Heart left ventricle (tissue), 16 donors: ENCODE measurements at regions not wholly inside any gene's neighbourhood (a gene's known extent, or its start where the extent isn't known, plus 50 kb on each side); places are given as distances from the start of the nearest gene placed in this dataset.

ENCODE experiments used
- ATAC-seq, 4 donors: fragments of 200-7000 bp; cut with Tn5 transposase; one replicate each; pipeline ENCODE4 v1.9.1; 2020 to 2022; ENCODE audit warnings: moderate library complexity in 4 of 4, mild to moderate bottlenecking in 3 of 4, moderate number of reproducible peaks in 1 of 4
- DNase-seq, 5 donors: peaks; one replicate each; pipeline ENCODE4 v3.0.0-alpha.2; 2020
- H3K27ac ChIP-seq, 12 donors: fragments of 200-600 bp; sonication (generic) in 4 of 12; one replicate each; pipeline versions ENCODE4 v1.5.0 to v1.8.0; 2016 to 2022; ENCODE audit warnings: mild to moderate bottlenecking in 2 of 12
- H3K27me3 ChIP-seq, 9 donors: fragments of 200-600 bp; sonication (generic) in 2 of 9; one replicate each; pipeline versions ENCODE4 v1.5.1 to v1.8.0; 2016 to 2022; ENCODE audit warnings: mild to moderate bottlenecking in 3 of 9
- H3K36me3 ChIP-seq, 9 donors: fragments of 200-600 bp; sonication (generic) in 2 of 9; one replicate each; pipeline versions ENCODE4 v1.5.0 to v1.8.0; 2018 to 2022; ENCODE audit warnings: mild to moderate bottlenecking in 2 of 9
- H3K4me1 ChIP-seq, 12 donors: fragments of 200-600 bp; sonication (generic) in 4 of 12; one replicate each; pipeline versions ENCODE4 v1.5.0 to v1.8.0; 2016 to 2022; ENCODE audit warnings: mild to moderate bottlenecking in 3 of 12
- H3K4me3 ChIP-seq, 12 donors: fragments of 200-600 bp; sonication (generic) in 4 of 12; one replicate each; pipeline versions ENCODE4 v1.5.0 to v1.8.0; 2017 to 2022; ENCODE audit warnings: mild to moderate bottlenecking in 9 of 12, moderate library complexity in 4 of 12
- H3K9me3 ChIP-seq, 12 donors: fragments of 200-600 bp; sonication (generic) in 4 of 12; one replicate each; pipeline versions ENCODE4 v1.5.0 to v1.8.0; 2016 to 2022; ENCODE audit warnings: mild to moderate bottlenecking in 1 of 12
- CTCF ChIP-seq, 12 donors: fragments of 200-600 bp; sonication (generic) in 4 of 12; IDR thresholded peaks; one replicate each; pipeline versions ENCODE4 v1.5.0 to v1.8.0; 2018 to 2022; ENCODE audit warnings: antibody characterized with exemption in 12 of 12, mild to moderate bottlenecking in 5 of 12
- POLR2A ChIP-seq, 2 donors: fragments of 450-650 bp; IDR thresholded peaks; one replicate each; pipeline ENCODE4 v1.6.1; 2017; ENCODE audit warnings: antibody characterized with exemption in 2 of 2, mild to moderate bottlenecking in 2 of 2, moderate library complexity in 2 of 2
- WGBS, 4 donors: extraction: QIAGEN DNeasy Blood & Tissue Kit in 2 of 4; methylation state at CpG; one replicate each; pipeline versions ENCODE4 v1.1.5 to v1.1.7; 2013 to 2018; 5-methylcytosine and 5-hydroxymethylcytosine counted together
- intact Hi-C, 10 donors: fragments of 100-400 bp; cut with DNase I; formaldehyde crosslinking; loops; one replicate each; pipeline versions ENCODE4 v1.11.1 to v1.14.2; 2022
- donor health status: ischemic (EF 13 %, LVEDD 7.1; RV severe dilation, severe dysfunction).
- donor health status: healthy with polysubstance abuse.
- donor health status: DM: no; HTN: yes; CAD: no.
- donor health status: DM: no; HTN: no; CAD: no.
- donor health status: ischemic (EF 25% LVEDD 6.9; RV normal size, moderate dysfunction).
- donor health status: ischemic (EF 25% LVEDD 5.7; RV mildly dilated, moderate dysfunction).
- donor health status: healthy.
- donor health status: DM: yes; HTN: yes; CAD: no.
- donor health status: ischemic (EF 35%, LVEDD 5.7; RV mildly dilated, moderate dysfunction).
- donor health status: nonischemic (EF 11% LVEDD 7.7; RV severe dilation, severe dysfunction).
- donor health status: DM: yes; HTN: yes; CAD: no.
- donor health status: PGD.
- donor health status: ischemic (EF 29% LVEDD 5.4; RV normal size, mild dysfunction).
- donor health status: nonischemic (EF 23%, LVEDD 6.1; RV moderate dilation, normal function).

- Histone ChIP-seq H3K4me1 (no peaks in the 10 kb centered on the region), H3K36me3 (no peaks in the 10 kb centered on the region), H3K27ac (no peak overlapping the region), H3K4me3 (no peak overlapping the region), H3K27me3 (no peaks in the 10 kb centered on the region), H3K9me3 (no peaks in the 10 kb centered on the region)
- peak in 1 of 4 donors; percentile 42 for ATAC-seq
- intact Hi-C loops = loop anchor here in 4 of 10 donors (10.0 kb wide), 2 partner anchors 499 to 1139 kb away; partner anchors contain the start of gene LRRN3 (in 4 of the 4)
- DNase-seq = no peak
- TF ChIP-seq POLR2A (IDR thresholded peaks at IDR 0.05) = no peak
- TF ChIP-seq CTCF (IDR thresholded peaks at IDR 0.05) = peak in 2 of 12 donors; percentile 12 to 14
Measured at GRCh38 chr7:110595694-110596093, 495.2 kb upstream of the LRRN3 start.

DNA sequence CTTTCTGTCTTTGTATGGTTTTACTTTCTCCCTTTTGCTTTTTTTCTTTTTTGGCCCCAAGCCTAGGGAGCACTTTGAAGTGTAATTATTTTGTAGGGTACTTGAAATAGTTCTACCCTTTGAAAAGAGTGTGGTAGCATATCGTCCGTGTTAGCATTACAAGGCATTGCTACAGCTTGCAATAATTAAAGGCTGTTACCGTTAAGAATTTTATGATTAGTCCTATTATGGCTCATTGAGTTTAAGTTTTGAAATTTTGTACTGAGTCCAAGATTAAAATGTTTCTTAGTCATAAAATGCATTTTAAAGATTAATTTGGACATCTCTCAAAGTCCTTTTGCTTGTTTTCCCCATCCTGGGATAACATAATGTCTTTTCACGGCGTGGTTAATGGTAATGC is 490.0 kb upstream of the LRRN3 start:
- no peak overlapping the region for H3K4me3 ChIP-seq
- no peak for ATAC-seq
- TF ChIP-seq CTCF (IDR thresholded peaks at IDR 0.05) (no peak), POLR2A (IDR thresholded peaks at IDR 0.05) (no peak)
- no peaks in the 10 kb centered on the region for H3K27me3 ChIP-seq
- no peaks in the 10 kb centered on the region for H3K9me3 ChIP-seq
- intact Hi-C loops = no loop called here
- H3K4me1 ChIP-seq = no peaks in the 10 kb centered on the region
- no peak for DNase-seq
- WGBS, 4 donors = 77 to 84% (median 78%) methylated on average over 5 of the region's 5 CpGs
- no peak overlapping the region for H3K27ac ChIP-seq
- no peaks in the 10 kb centered on the region for H3K36me3 ChIP-seq

- no peak for ATAC-seq
- no peaks in the 10 kb centered on the region for H3K4me1 ChIP-seq
- WGBS, 4 donors = 48 to 79% (median 68%) methylated on average over 1 of the region's 1 CpG
- H3K27ac ChIP-seq = no peak overlapping the region
- H3K36me3 ChIP-seq = no peaks in the 10 kb centered on the region
- H3K27me3 ChIP-seq = no peaks in the 10 kb centered on the region
- no peaks in the 10 kb centered on the region for H3K9me3 ChIP-seq
- intact Hi-C loops = no loop called here
- DNase-seq = no peak
- TF ChIP-seq POLR2A (IDR thresholded peaks at IDR 0.05) (no peak), CTCF (IDR thresholded peaks at IDR 0.05) (no peak)
- H3K4me3 ChIP-seq = no peak overlapping the region
Measured at GRCh38 chr7:110601710-110602109, 489.2 kb upstream of the LRRN3 start.

- DNase-seq = no peak
- Histone ChIP-seq H3K36me3 (no peaks in the 10 kb centered on the region), H3K4me3 (no peak overlapping the region), H3K4me1 (no peaks in the 10 kb centered on the region), H3K27me3 (no peaks in the 10 kb centered on the region), H3K27ac (no peak overlapping the region), H3K9me3 (no peaks in the 10 kb centered on the region)
- WGBS, 4 donors = 79 to 86% (median 81%) methylated on average over 4 of the region's 4 CpGs
- intact Hi-C loops = no loop called here
- no peak for ATAC-seq
- TF ChIP-seq CTCF (IDR thresholded peaks at IDR 0.05) = no peak
- TF ChIP-seq POLR2A (IDR thresholded peaks at IDR 0.05) = no peak
Measured at GRCh38 chr7:110604206-110604605, 486.7 kb upstream of the LRRN3 start.
